Stimulated activated naive CD4-positive, alpha-beta T cell treated with Interleukin-2 at 50 U/mL for 16 hours (primary cell): ENCODE measurements at regions not wholly inside any gene's neighbourhood (a gene's known extent, or its start where the extent isn't known, plus 50 kb on each side); places are given as distances from the start of the nearest gene placed in this dataset.
"Not testable (repeated sequence)": the region's sequence is repeated elsewhere in the genome, so short reads cannot be mapped to it uniquely, and the experiment has no call there.

Source experiments
- DNase-seq: peaks from one replicate; lab custom pipeline; 2025; lab: John Stamatoyannopoulos, UW

GRCh38 chr6:137545073-137545472 is 50.9 kb upstream of the OLIG3 start:
- no peak for DNase-seq

GRCh38 chr6:137547186-137547585 is 53.0 kb upstream of the OLIG3 start:
- DNase-seq = no peak

- no peak for DNase-seq
Observed at GRCh38 chr6:137547601-137548000, 53.4 kb upstream of the OLIG3 start.

GRCh38 chr6:137549106-137549505 is 54.9 kb upstream of the OLIG3 start:
- no peak for DNase-seq

- no peak for DNase-seq
Observed at GRCh38 chr6:137550535-137550934, 56.3 kb upstream of the OLIG3 start.

GRCh38 chr6:137552146-137552545 is 58.0 kb upstream of the OLIG3 start:
- DNase-seq = no peak

GRCh38 chr6:137552809-137553208 is 58.6 kb upstream of the OLIG3 start:
- DNase-seq = no peak

GRCh38 chr6:137559521-137560183 is 65.5 kb upstream of the OLIG3 start:
- not testable (repeated sequence) for DNase-seq

- no peak for DNase-seq
Observed at GRCh38 chr6:137560184-137560563, 66.0 kb upstream of the OLIG3 start.

GRCh38 chr6:137568067-137568466 is 73.9 kb upstream of the OLIG3 start:
- DNase-seq = no peak

GRCh38 chr6:137570393-137570792 is 76.2 kb upstream of the OLIG3 start:
- DNase-seq = no peak

GRCh38 chr6:137571854-137572253 is 77.7 kb upstream of the OLIG3 start:
- DNase-seq = peak; percentile 43

- no peak for DNase-seq
Observed at GRCh38 chr6:137573739-137574138, 79.5 kb upstream of the OLIG3 start.

GRCh38 chr6:137579612-137580011 is 85.4 kb upstream of the OLIG3 start:
- no peak for DNase-seq

- no peak for DNase-seq
Observed at GRCh38 chr6:137581019-137581707, 87.0 kb upstream of the OLIG3 start.

- not testable (repeated sequence) for DNase-seq
Observed at GRCh38 chr6:137583519-137583918, 89.3 kb upstream of the OLIG3 start.

- DNase-seq = no peak
Observed at GRCh38 chr6:137588472-137588871, 94.3 kb upstream of the OLIG3 start.

GRCh38 chr6:137589067-137589848 is 95.1 kb upstream of the OLIG3 start:
- DNase-seq = peak; percentile 31

GRCh38 chr6:137590684-137591083 is 96.5 kb upstream of the OLIG3 start:
- no peak for DNase-seq

- DNase-seq = no peak
Observed at GRCh38 chr6:137601471-137601870, 107.3 kb upstream of the OLIG3 start.

- DNase-seq = no peak
Observed at GRCh38 chr6:137602313-137603197, 108.4 kb upstream of the OLIG3 start.

- no peak for DNase-seq
Observed at GRCh38 chr6:137610702-137611101, 116.5 kb upstream of the OLIG3 start.
